IMR-90 (cell line): ENCODE measurements at regions not wholly inside any gene's neighbourhood (a gene's known extent, or its start where the extent isn't known, plus 50 kb on each side); places are given as distances from the start of the nearest gene placed in this dataset.

Experiments
- ATAC-seq: fragments of 200-7000 bp; cut with Tn5 transposase; 2 replicates; pipeline ENCODE4 v1.9.1; 2020; ENCODE audit warnings: low read depth, mild to moderate bottlenecking, moderate library complexity
- BruUV-seq: library from RNA; stranded (reverse); fragments of 400-500 nt; replicated peaks from 2 replicates; lab custom pipeline; 2021; lab: Mats Ljungman, UMichigan
- CTCF ChIA-PET: fragments of 300-600 bp; formaldehyde crosslinking; extraction: SDS; loops from one replicate; lab custom pipeline; 2021; ENCODE audit warnings: antibody characterized with exemption; lab: Yijun Ruan, JAX
- POLR2A ChIA-PET: fragments of 300-600 bp; sonication (Branson Sonifier 250); formaldehyde crosslinking; loops from one replicate; lab custom pipeline; 2022; ENCODE audit warnings: antibody characterized with exemption; ENCODE audit not compliant: unreplicated experiment; lab: Charles Lee
- DNase-seq: peaks from one replicate; pipeline ENCODE4 v3.0.0; 2013
- H2AFZ ChIP-seq: replicated peaks from 2 replicates; pipeline ENCODE3; 2013; ENCODE audit warnings: low read length, mild to moderate bottlenecking; ENCODE audit not compliant: poor library complexity
- H2AK5ac ChIP-seq: 2 replicates; pipeline ENCODE4 v1.6.1; 2013; ENCODE audit warnings: low read depth, low read length, inconsistent platforms
- H2AK9ac ChIP-seq: replicated peaks from 2 replicates; pipeline ENCODE3; 2013; ENCODE audit warnings: mild to moderate bottlenecking, low read depth, low read length, moderate library complexity; ENCODE audit not compliant: poor library complexity
- H2BK120ac ChIP-seq: 2 replicates; pipeline ENCODE4 v1.6.1; 2013; ENCODE audit warnings: low read depth, low read length, inconsistent platforms
- H2BK15ac ChIP-seq: 3 replicates; pipeline ENCODE4 v1.6.1; 2013; ENCODE audit warnings: low read depth, low read length, inconsistent platforms
- H2BK20ac ChIP-seq: 2 replicates; pipeline ENCODE4 v1.6.1; 2013; ENCODE audit warnings: low read depth, mild to moderate bottlenecking, inconsistent platforms, low read length, moderate library complexity
- H2BK5ac ChIP-seq: 2 replicates; pipeline ENCODE4 v1.6.1; 2013; ENCODE audit warnings: mild to moderate bottlenecking, low read depth, low read length, inconsistent platforms; ENCODE audit not compliant: poor library complexity, severe bottlenecking
- H3K14ac ChIP-seq: replicated peaks from 2 replicates; pipeline ENCODE4 v1.6.1; 2013; ENCODE audit warnings: low read depth, low read length, inconsistent platforms
- H3K18ac ChIP-seq: 2 replicates; pipeline ENCODE4 v1.6.1; 2013; ENCODE audit warnings: low read depth, low read length, control low read depth
- H3K23ac ChIP-seq: 2 replicates; pipeline ENCODE4 v1.6.1; 2013; ENCODE audit warnings: low read depth, low read length, inconsistent platforms
- H3K27ac ChIP-seq: 2 replicates; pipeline ENCODE4 v1.5.1; 2013; ENCODE audit warnings: mild to moderate bottlenecking, control low read depth, low read length; ENCODE audit not compliant: insufficient read depth
- H3K27me3 ChIP-seq: 2 replicates; pipeline ENCODE4 v1.6.1; 2013; ENCODE audit warnings: low read length; ENCODE audit not compliant: control insufficient read depth, insufficient read depth
- H3K36me3 ChIP-seq: 2 replicates; pipeline ENCODE4 v1.6.1; 2013; ENCODE audit warnings: low read length, mixed read lengths; ENCODE audit not compliant: control insufficient read depth, insufficient read depth
- H3K4ac ChIP-seq: 2 replicates; pipeline ENCODE4 v1.6.1; 2013; ENCODE audit warnings: low read depth, low read length, inconsistent platforms
- H3K4me1 ChIP-seq: 2 replicates; pipeline ENCODE4 v1.6.1; 2013; ENCODE audit warnings: low read length, mixed read lengths; ENCODE audit not compliant: control insufficient read depth, insufficient read depth
- H3K4me2 ChIP-seq: 2 replicates; pipeline ENCODE4 v1.6.1; 2013; ENCODE audit warnings: low read depth, mild to moderate bottlenecking, control low read depth, low read length, moderate library complexity
- H3K4me3 ChIP-seq: 2 replicates; pipeline ENCODE4 v1.5.1; 2013; ENCODE audit warnings: low read depth, mild to moderate bottlenecking, control low read depth, low read length, moderate library complexity; ENCODE audit not compliant: insufficient read depth
- H3K56ac ChIP-seq: 2 replicates; pipeline ENCODE4 v1.6.1; 2013; ENCODE audit warnings: low read length, inconsistent platforms; ENCODE audit not compliant: insufficient read depth; ENCODE audit errors: extremely low read depth
- H3K79me1 ChIP-seq, 2 experiments: 2 replicates each; pipeline ENCODE4 v1.6.1; 2013; ENCODE audit warnings: low read length in 2 of 2, inconsistent platforms in 1 of 2, low read depth in 1 of 2
- H3K9ac ChIP-seq: 2 replicates; pipeline ENCODE4 v1.6.1; 2013; ENCODE audit warnings: low read depth, low read length, control low read depth
- H3K9me1 ChIP-seq: 2 replicates; pipeline ENCODE4 v1.6.1; 2013; ENCODE audit warnings: low read length, inconsistent platforms; ENCODE audit not compliant: insufficient read depth
- H3K9me3 ChIP-seq: 2 replicates; pipeline ENCODE4 v1.6.1; 2013; ENCODE audit warnings: low read length; ENCODE audit not compliant: control insufficient read depth, insufficient read depth
- H4K20me1 ChIP-seq: 2 replicates; pipeline ENCODE4 v1.6.1; 2013; ENCODE audit warnings: low read length, inconsistent platforms; ENCODE audit not compliant: insufficient read depth
- H4K5ac ChIP-seq: 2 replicates; pipeline ENCODE4 v1.6.1; 2013; ENCODE audit warnings: mild to moderate bottlenecking, low read depth, low read length, control low read depth
- H4K8ac ChIP-seq, 2 experiments: 2 replicates each; pipeline ENCODE4 v1.6.1; 2013; ENCODE audit warnings: low read depth in 2 of 2, low read length in 2 of 2, control low read depth in 1 of 2, inconsistent platforms in 1 of 2
- H4K91ac ChIP-seq: 2 replicates; pipeline ENCODE4 v1.6.1; 2013; ENCODE audit warnings: low read depth, low read length, inconsistent platforms; ENCODE audit not compliant: insufficient read depth
- CEBPB ChIP-seq: IDR thresholded peaks from 2 replicates; pipeline ENCODE4 v1.6.1; 2012; ENCODE audit warnings: low read depth, low read length, improper control_type of control experiment
- FOS ChIP-seq: fragments of 150-350 bp; IDR thresholded peaks from 2 replicates; pipeline ENCODE4 v1.6.1; 2016; ENCODE audit warnings: low read depth, low read length
- MAFK ChIP-seq: IDR thresholded peaks from 2 replicates; pipeline ENCODE4 v1.6.1; 2012; ENCODE audit warnings: low read depth, low read length, improper control_type of control experiment
- MXI1 ChIP-seq: IDR thresholded peaks from 2 replicates; pipeline ENCODE4 v1.6.1; 2012; ENCODE audit warnings: low read depth, mild to moderate bottlenecking, low read length, moderate library complexity, borderline replicate concordance
- RAD21 ChIP-seq: IDR thresholded peaks from 2 replicates; pipeline ENCODE4 v1.6.1; 2012; ENCODE audit warnings: low read length, improper control_type of control experiment
- RCOR1 ChIP-seq: IDR thresholded peaks from 2 replicates; pipeline ENCODE4 v1.6.1; 2012; ENCODE audit warnings: mild to moderate bottlenecking, low read length, improper control_type of control experiment; ENCODE audit not compliant: insufficient replicate concordance
- RFX5 ChIP-seq: IDR thresholded peaks from 2 replicates; pipeline ENCODE4 v1.8.0; 2012; ENCODE audit warnings: low read depth, mild to moderate bottlenecking, low read length, moderate library complexity
- SMC3 ChIP-seq: fragments of 150-350 bp; IDR thresholded peaks from 2 replicates; pipeline ENCODE4 v1.6.1; 2016; ENCODE audit warnings: low read depth, mild to moderate bottlenecking, antibody characterized with exemption, low read length, moderate library complexity
- WGBS, 2 experiments: methylation state at CpG; one replicate each; pipeline versions ENCODE4 v1.1.5 to v1.1.7; 2013; ENCODE audit warnings: missing lambda C conversion rate in 2 of 2; ENCODE audit not compliant: insufficient read length in 1 of 2; ENCODE audit errors: extremely low coverage in 2 of 2; 5-methylcytosine and 5-hydroxymethylcytosine counted together
- dilution Hi-C: fragments of 300-500 bp; cut with HindIII; formaldehyde crosslinking; loops from one replicate; pipeline ENCODE4 v1.14.3; 2018; ENCODE audit warnings: low sequenced_read_pairs; ENCODE audit not compliant: unreplicated experiment
- in situ Hi-C: fragments of 300-500 bp; cut with MboI; formaldehyde crosslinking; loops from 3 replicates; pipeline ENCODE4 v1.14.3; 2019; ENCODE audit warnings: low sequenced_read_pairs, inconsistent platforms, mixed read lengths
- intact Hi-C: fragments of 100-400 bp; cut with micrococcal nuclease; formaldehyde crosslinking; loops from 2 replicates; pipeline ENCODE4 v1.10.0; 2022

DNA sequence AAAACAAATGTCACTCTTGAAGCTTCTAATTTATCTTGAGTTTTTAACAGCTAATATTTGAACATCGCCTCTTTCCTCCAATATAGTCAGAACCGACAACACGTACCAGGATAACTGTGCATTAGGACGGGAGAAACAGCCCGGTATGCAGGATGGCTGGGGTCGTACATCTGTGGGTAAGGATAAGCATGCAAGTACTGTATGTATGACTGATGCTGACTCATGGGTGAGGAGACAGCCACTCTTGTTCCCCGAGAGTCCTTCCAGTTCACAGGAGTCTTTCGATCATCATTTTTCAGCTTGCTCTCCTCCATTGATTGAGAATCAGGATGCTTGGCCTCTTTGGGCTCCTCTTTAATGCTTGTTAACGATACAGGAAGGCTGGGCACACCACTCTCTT, 102.3 kb downstream of the ZNF608 start:
- Histone ChIP-seq H4K91ac (no peak overlapping the region), H3K36me3 (peaks cover 37% of the 10 kb centered on the region), H3K4me3 (no peak overlapping the region), H3K27me3 (no peaks in the 10 kb centered on the region), H4K5ac (peak overlapping the region; percentile 22), H3K9me1 (peaks cover 15% of the 10 kb centered on the region), H3K27ac (no peak overlapping the region), H2BK120ac (peak overlapping the region; percentile 58), H3K4ac (0 out of 2 replicates have a peak overlapping the region, but pooled peaks have one; percentile 42), H3K9me3 (no peaks in the 10 kb centered on the region), H4K8ac (no peak overlapping the region), H2BK15ac (no peak overlapping the region), H3K56ac (no peak overlapping the region), H2AK5ac (no peak overlapping the region), H3K9ac (no peak overlapping the region), H3K23ac (peak overlapping the region; percentile 57; the same call in 1 of the 2 replicates), H2BK20ac (peak overlapping the region; percentile 53), H4K20me1 (no peaks in the 10 kb centered on the region), H2AK9ac (no peak overlapping the region), H3K18ac (peak overlapping the region; percentile 34; the same call in 1 of the 2 replicates), H3K79me1 (peaks cover 7 to 39% of the 10 kb centered on the region in 2 experiments), H3K14ac (0 out of 2 replicates have a peak overlapping the region, but pooled peaks have one; percentile 39), H3K4me1 (peaks cover 13% of the 10 kb centered on the region), H2AFZ (peak overlapping the region; percentile 39), H2BK5ac (no peak overlapping the region), H3K4me2 (no peak overlapping the region)
- dilution Hi-C loops = no loop called here
- in situ Hi-C loops = no loop called here
- ChIA-PET POLR2A (no interaction called here), CTCF (no interaction called here)
- ATAC-seq (peak; percentile 73), DNase-seq (peak; percentile 83)
- intact Hi-C loops = no loop called here
- TF ChIP-seq FOS = peak; percentile 43; the same call in 1 of the 2 replicates
- TF ChIP-seq CEBPB = no peak
- no peak for TF ChIP-seq RCOR1
- TF ChIP-seq MAFK = peak; percentile 13; the same call in 1 of the 2 replicates
- no peak for TF ChIP-seq MXI1
- TF ChIP-seq SMC3 = 0 out of 2 replicates have a peak, but pooled peaks have one; percentile 11
- 0 out of 2 replicates have a peak, but pooled peaks have one; percentile 16 for TF ChIP-seq RAD21
- TF ChIP-seq RFX5 = no peak
- no TSS peak for BruUV-seq
- WGBS, 2 experiments = 80% methylated on average over 1 of the region's 9 CpGs; no CpG with 5 or more reads in 1 of the 2 experiments
